GM19372 (cell line): ENCODE measurements at regions not wholly inside any gene's neighbourhood (a gene's known extent, or its start where the extent isn't known, plus 50 kb on each side); places are given as distances from the start of the nearest gene placed in this dataset.

Experiments used
- ATAC-seq: cut with Tn5 transposase; IDR thresholded peaks from one replicate; pipeline ENCODE4 v1.9.1; 2021; ENCODE audit warnings: mild to moderate bottlenecking, low read depth, moderate library complexity; ENCODE audit not compliant: unreplicated experiment

DNA sequence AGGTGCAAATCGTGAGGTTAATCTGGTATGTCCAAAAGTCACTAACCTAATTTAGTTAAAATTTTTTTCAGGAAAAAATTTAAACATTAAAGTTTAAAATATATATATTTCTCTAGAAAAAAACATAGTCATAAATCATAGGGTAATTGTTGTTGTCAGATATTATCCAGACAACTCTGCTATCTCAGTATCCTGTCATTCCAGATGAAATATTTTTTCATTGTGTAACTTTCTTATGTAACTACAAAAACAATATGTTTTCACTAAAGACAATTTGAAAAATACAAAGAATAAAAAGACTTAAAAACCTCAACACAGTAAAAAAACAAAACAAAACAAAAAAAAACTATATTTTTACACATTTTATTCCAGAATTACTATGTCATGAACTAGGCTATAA lies 57.6 kb downstream of the TENT5A start:
- no peak for ATAC-seq

DNA sequence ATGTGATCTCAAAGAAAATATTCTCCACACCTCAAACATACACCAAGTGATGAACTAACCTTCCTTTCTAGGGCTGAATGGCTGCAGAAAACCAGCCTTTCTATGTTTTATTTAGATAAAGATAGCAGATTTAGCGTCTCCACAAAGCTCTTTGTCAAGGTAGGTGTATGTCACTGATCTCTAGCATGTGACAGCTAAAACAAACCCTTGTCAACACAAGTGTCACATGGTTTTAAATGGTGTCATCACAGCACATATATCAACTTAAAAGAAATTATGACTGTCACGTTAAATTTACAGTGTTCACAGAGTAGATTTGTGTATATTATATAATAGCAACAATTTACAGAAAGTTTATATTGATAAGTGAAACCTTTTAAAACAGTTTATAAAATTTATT lies 58.3 kb downstream of the TENT5A start:
- no peak for ATAC-seq

DNA sequence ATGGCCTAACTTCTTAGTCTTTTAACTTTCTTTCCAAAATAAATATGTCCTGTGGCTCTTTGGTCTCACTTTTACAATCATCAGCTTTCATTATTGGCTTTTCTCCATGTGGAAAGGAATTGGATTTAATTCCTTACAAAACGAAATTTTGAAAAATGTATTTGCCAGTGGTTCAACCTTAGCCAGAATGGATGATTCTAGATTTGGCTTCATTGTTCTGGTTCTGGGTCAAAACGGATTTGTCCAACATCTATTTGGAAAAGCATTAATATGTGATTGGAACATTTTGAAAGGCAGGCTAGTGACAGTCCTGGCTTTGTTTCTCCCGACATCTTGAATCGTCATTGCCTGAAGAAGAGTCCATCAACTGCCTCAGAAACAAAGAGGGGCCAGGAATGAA lies 59.2 kb downstream of the TENT5A start:
- ATAC-seq, result no peak

DNA sequence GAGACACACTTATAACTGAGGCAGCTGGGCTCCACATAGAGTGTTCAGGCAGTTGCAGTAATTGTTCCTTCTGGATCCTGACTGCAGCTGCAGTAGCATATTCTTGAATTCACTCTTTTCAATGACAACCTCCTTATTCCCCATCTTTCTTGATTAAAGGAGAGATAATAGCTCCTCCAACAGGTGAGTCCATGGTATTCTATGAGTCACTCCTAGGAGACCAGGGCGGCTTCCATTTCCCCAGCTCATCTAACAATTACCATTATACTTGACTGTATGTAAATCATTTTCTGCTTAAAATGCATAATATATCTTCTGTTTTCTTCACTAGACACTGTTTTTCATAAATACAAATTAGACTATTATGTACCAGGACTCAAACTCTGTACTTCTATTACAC lies 62.4 kb downstream of the TENT5A start:
- no peak for ATAC-seq

DNA sequence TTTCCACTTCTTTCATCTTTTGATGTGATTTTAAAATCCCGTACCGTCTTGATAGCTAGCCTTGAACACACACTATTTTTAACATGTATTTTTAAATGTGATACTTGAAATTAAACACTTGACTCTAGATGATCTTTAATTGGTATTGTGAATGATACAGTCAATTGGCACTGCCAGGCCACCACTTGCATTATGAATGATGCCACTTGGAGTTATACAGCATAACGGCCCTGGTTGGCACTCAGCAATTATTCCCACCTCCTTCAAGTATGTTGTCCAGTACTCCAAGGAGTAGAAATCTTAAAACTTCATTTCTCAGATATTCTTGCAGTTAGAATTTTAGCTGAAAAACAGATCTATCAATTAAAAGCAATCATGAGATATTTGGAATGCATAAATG lies 62.9 kb downstream of the TENT5A start:
- no peak for ATAC-seq

DNA sequence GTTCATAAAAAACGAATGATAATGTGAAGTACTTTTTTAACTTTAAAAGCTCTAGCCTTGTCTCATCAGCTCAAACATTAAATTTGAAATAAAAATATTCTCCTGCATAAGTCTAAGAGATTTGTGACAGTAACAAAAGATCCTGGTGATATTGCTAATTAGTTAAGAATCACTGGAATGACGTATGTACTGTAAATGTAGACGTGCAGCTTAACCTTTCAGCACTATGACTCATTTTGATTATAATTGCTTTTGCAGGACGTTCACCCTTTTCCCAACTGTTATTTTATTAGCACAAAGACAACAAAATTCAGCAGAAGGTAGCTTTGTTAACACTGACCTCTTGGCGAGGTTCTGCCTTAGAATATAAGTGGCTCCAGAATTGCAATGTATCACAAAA lies 68.6 kb downstream of the TENT5A start:
- ATAC-seq, result no peak

DNA sequence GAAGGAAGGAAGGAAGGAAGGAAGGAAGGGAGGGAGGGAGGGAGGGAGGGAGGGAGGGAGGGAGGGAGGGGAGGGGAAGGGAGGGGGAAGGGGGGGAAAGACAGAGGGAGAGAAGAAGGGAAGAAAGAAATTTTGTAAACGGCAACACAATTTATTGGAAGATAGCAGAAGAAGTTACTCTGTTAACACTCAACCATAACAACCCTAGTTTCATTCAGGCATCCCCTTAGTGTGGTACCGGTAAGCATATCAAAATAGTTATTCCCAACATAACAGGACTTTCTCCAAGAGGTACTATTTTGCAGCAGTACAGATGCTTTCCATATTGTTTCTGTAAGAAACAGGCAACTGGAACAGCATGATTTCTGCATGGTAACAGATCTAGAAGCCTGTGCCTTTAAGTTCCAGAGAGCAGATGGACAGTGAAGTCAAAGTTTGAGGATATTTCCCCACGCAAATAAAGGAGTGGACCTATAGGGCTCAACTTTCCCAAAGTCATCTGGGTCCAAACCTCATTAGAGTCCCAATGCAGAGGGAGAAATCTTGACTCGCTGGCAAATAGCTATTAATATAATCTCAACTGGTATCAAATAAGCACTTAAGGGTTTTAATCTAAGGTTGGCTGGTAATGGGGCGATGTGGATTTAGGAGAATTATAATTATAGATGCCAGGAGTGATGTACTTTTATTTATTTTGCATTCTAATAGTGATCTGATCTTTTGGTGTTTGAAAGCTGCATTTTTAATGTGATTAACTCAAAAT lies 69.4 kb downstream of the TENT5A start:
- ATAC-seq, result no peak

DNA sequence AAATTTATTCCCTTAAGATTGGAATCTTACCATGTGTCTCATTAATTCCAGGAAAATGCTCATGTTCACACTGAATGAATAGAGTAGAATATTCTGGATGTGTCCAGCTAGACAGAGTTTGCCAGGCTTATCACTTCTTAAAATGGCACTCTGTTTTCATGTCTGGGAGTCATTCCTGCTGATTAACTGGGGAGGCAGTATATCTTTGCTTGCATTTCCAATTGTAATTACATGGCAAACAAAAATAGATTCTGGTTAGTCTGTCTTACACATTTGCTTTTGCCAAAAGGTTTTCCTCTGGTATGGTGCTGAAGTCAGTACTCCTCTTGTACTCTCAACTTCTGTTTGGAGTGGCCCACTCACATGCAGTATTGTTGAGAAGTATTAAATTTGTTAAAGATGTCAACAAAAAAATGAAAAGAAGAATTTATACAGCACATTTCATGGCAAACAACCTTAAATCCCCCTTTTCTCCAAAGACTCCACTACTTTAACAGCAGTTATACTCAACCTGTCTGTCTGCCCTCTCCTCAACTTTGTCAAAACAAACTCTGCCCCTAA lies 70.2 kb downstream of the TENT5A start:
- no peak for ATAC-seq

DNA sequence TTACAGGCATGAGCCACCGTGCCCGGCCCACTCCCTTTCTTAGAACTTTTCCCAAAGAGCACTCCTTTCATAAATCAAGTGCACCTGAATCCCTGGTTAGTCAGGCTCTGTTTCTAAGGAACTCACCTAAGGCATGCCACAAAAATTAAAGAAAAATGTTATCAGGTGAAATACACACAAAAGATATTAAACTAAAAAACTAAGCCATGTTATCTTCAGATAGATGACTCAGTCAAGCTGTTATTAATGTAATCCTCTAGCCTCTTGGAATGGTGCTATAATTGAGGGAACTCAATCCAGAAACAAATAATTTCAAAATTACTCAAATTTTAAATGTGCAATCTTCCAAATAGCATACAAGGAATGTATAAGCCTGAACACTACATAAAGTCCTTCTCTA lies 83.0 kb downstream of the TENT5A start:
- ATAC-seq, result no peak

DNA sequence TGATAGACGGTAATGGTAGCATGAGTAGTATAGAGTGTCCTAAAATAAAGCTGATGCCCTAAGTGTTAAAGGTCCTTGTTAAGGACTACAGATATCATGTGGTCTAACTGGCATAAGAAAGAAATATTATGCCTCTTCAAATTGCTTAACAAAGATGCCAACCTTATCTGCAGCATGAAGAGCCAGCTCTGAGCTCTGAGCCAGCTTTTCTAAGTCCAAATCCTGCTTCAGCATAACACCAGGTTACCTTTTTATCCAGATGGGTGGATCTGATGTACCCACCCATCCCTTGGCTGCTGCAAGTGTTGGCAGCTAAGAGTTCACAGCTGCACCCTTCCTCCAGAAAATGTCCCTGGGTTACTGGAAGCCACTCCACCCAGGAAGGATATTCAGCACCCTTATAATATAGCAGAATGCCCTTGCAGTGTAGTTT lies 83.8 kb downstream of the TENT5A start:
- no peak for ATAC-seq

DNA sequence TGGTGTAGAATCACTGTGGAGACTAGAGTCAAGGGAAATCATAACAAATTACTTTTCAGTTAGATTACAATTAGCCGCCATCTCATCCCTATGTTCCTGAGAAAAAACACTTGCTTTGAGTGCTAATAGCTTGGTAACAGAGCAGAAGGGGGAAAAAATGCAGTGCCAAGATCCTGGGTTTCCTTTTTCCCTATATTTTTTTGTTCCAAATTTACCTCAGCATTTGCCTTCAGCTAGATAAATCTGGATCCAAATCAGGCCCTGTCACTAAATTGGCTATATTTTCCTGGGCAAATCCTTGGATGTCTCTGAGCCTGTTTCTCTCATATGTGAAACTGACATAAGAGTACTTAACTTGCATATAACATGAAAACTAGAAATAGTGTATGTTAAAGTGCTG lies 86.0 kb downstream of the TENT5A start:
- ATAC-seq, result no peak

DNA sequence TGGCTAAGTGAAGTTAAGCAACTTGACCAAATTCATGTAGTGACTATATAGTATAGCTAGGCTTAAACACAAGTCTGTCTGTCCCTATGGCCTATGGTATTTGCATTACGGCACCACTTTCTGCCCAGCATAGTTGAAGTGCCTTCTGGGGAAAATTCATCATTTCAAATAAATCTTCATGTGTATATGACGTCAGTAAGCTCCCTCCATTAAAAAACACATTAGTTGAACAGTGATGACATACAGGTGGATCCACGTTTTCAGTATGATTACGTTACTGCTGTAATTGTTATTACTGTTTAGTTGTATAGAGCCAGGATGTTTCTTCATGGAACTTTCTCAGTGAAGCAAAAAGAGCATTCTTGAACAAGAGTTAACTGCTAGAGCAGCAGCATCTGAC lies 96.2 kb downstream of the TENT5A start:
- ATAC-seq, result no peak

DNA sequence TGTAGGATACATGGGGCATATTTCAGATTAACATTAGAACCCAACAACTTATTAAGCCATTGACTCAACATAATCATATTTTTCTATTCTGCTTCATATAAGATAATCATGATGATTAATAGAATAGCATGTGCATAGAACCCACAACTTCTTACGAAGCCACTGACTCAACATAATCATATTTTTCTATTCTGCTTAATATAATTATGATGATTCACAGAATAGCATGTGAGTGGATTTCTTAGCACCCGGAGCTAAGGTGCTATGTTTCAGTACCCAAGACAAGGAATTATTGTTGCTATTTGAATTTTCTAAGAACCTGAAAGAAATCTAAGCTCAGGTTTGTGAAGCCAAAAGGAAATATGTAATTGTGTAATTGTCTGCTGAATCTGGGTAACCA lies 96.8 kb downstream of the TENT5A start:
- no peak for ATAC-seq

DNA sequence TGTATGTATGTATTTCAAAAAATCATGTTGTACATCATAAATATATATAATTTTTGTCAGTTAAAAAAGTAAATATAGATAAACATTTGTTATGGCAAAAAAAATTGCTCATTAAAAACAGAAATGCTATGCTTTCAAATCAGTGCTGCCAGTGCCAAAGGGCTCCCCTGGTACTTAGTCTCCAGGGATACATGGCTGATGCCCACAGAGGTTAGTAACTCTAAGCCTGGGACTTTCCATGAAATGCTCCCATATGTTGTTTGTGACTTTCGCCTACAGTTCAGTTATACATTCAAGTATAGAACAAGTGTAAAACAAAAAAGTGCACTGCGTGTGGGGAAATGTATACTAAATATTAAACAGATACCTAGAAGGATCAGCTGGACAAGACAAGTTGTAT lies 104.0 kb downstream of the TENT5A start:
- no peak for ATAC-seq

DNA sequence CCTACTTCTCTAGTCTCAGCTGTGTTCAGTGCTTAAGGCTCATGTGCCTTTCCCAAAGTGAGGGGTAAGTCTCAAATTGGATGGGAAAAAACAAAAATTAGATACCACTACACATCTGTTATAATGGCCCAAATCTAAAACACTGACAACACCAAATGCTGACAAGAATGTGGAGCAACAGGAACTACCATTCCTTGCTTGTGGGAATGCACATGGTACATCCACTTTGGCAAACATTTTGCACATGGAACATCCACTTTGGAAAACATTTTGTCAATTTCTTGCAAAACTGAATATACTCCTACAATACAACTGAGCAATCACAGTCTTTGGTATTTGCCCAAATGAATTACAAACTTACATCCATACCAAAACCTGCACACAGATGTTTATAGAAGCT lies 109.3 kb downstream of the TENT5A start:
- ATAC-seq, result no peak

DNA sequence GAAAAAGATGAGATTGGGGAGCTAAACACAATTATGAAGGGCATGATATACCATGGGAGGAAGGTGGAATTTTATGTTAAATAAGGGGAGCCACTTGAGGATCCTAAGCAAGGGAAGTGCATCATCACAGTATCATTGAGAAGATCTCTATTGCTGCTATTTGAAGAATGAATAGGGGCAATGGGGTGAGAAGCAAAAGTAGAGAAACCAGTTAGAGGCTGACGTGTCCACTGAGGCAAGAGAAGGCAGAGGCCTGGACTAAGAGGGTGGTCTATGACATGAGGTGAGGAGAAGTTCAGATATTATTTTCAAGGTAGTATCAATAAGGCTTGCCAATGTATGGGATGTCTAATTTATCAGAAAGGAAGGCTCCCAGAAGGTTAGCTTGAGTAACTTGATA lies 111.6 kb downstream of the TENT5A start:
- ATAC-seq, result no peak

DNA sequence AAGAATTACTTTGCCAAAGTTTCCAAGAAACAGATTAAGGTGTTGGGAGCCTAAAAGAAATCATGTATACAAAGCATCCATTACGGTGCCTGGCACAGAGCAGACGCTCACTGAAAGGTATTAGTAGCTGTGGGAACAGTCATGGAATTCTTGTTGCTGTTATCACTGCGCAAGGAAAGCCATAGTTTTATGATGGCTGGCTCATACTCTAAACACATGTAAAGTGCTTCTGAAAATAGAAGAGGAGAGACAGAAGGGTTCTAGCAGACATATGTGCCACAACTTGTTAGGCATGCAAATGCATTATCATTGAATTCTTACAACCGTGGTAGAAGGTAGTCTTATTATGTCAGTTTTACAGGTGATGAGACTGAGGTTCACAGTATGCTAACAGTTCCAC lies 112.4 kb downstream of the TENT5A start:
- no peak for ATAC-seq

DNA sequence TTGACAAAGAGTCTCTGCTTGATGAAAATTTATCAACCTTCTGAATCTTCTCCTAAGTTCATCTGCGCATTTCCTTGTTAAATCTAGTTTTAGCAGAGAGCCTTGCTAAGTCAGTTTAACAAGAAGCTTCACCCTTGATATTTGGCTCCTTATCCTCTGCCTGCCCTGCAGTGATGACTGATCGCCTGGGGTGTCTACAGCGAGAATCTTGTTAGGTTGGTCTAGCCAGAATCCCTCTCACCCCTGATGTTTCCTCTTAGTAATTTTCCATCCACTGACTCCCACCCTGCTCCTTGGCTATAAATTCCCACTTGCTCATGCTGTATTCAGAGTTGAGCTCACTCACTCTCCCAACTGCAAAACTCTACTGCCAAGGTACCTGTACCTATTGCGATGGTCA lies 114.1 kb downstream of the TENT5A start:
- no peak for ATAC-seq

DNA sequence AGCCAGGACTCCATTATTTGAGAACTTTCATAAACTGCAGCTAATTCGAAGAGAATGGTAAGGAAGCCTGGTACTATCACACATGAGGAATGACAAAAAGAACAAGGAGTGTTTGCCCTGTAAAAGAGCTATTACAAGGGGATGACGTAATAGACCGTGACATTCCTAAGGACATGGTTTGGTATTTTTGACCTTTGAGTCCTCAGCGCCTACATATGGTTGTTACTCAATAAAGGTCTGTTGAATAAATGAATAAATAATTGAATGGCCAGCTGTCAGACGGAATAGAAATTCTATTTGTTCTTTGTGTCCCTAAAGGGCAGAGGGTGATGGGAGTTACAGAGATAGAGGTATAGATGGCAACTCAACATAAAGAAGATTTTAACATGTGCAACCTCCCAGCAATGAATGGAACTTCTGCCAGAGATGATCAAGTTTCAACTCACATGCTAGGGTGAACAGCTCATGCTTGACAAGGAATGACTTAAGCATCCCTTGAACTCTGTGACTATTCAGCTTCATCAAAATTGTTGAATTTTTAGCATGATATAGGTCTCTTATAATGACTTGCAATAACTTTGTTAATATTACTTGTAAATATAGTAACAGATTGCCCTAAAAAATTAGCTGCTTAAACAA lies 115.4 kb downstream of the TENT5A start:
- no peak for ATAC-seq

DNA sequence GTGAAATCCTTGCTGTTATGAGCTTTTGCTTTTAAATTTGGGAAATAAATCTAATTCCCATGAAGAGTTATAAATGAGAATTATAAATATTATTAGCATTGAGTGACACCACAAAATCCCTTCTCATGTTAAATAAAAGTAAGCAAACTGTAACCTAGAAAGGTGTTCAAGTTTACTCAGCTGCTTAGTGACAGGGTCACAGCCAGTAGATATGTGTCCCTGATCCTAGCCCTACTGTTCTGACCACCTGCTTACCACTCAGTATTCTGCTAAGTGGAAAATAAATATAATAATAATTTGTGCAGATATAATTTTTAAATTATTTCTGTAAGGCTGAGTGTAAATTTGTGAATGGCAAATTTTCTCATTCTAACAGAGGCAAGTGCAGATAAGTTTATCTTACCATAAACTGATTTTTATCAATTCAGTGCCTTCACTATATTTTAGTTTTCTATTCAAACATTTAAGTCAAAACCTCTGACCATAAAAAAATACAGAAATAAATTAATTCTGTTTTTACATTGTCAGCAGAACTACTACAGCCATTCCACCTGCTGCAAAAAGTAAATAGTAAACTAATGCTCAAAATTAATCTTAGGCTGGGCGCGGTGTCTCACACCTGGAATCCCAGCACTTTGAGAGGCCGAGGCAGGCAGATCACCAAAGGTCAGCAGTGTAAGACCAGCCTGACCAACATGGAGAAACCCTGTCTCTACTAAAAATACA lies 118.2 kb downstream of the TENT5A start:
- ATAC-seq, result no peak

DNA sequence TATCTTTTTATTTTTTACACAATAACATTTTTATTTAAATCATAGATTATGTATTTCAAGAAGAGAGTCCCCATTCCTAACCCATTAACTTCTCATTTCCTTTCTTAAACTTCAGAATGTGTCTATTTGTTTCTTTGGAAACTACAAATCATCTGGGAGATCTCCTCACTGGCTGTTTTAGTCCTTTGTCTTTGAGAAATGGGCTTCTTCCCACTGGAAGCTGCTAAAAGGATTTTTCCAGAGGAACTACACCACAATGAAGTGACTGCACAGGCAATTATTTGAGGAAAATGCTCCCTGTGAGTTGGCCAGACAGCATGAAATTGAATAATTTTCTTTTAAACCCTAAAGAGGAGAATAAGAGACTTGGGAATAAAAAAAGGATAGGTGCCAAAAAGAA lies 119.1 kb downstream of the TENT5A start:
- no peak for ATAC-seq
